ENCODE measurements at regions not wholly inside any gene's neighbourhood (a gene's known extent, or its start where the extent isn't known, plus 50 kb on each side); places are given as distances from the start of the nearest gene placed in this dataset.

DNA sequence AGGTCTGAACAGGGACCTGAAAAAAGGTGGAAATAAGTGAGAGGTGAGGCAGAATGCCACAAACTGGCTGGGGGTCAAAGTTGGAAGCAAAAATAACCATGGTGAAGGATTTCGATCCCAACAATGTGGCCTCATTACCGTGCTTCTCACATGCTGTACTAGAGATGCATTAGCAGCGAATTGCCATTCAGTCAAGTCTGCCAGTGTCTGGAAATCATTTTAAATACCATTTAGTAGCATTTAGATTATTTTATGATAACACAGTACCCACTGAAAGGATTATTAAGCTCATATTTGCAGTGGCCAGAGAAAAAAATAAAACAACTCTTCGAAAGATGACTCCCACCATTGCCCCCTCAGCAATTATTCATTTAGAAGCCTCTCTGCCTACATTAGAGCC lies 294.6 kb upstream of the SLC24A2 start:
- no peak overlapping the region for H3K4me3 ChIP-seq (ENCODE audit: low read length in 2 of 2)
- no peak overlapping the region for H3K9ac ChIP-seq (ENCODE audit: low read length in 2 of 2)
- no peaks in the 10 kb centered on the region for H3K9me3 ChIP-seq (ENCODE audit: control insufficient read depth in 2 of 2, low read length in 2 of 2)
- H3K4me1 ChIP-seq (ENCODE audit: control insufficient read depth, insufficient read depth, low read length): no peaks in the 10 kb centered on the region
- H3K27ac ChIP-seq (ENCODE audit: low read length): no peak overlapping the region
- H3K27me3 ChIP-seq (ENCODE audit: control insufficient read depth in 1 of 2, insufficient read depth in 2 of 2, low read length in 2 of 2): no peaks in the 10 kb centered on the region
- no peaks in the 10 kb centered on the region for H3K36me3 ChIP-seq (ENCODE audit: control insufficient read depth in 2 of 2, insufficient read depth in 2 of 2, low read length in 2 of 2)

DNA sequence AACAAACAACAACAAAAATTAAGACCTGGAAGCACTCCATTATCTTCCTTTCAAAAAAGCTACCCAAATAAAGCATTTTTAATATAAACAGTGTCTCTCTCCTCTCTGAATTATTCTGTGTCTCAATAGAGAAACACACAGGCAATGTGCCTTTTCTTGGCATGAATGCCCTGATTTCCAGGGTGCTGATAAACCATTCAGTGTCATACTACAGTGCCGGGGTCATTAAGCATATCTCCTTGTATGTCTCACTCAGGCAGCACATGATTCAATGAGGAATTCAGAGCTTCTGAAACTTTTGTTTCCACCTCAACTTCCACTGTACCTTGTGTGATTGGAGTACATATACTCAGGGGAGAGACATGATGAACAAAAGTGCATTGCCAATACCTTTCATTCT lies 294.0 kb upstream of the SLC24A2 start:
- H3K4me1 ChIP-seq (ENCODE audit: control insufficient read depth, insufficient read depth, low read length): no peaks in the 10 kb centered on the region
- H3K9ac ChIP-seq (ENCODE audit: low read length in 2 of 2): no peak overlapping the region
- H3K27me3 ChIP-seq (ENCODE audit: control insufficient read depth in 1 of 2, insufficient read depth in 2 of 2, low read length in 2 of 2): no peaks in the 10 kb centered on the region
- no peaks in the 10 kb centered on the region for H3K9me3 ChIP-seq (ENCODE audit: control insufficient read depth in 2 of 2, low read length in 2 of 2)
- H3K4me3 ChIP-seq (ENCODE audit: low read length in 2 of 2): no peak overlapping the region
- H3K36me3 ChIP-seq (ENCODE audit: control insufficient read depth in 2 of 2, insufficient read depth in 2 of 2, low read length in 2 of 2): no peaks in the 10 kb centered on the region
- H3K27ac ChIP-seq (ENCODE audit: low read length): no peak overlapping the region

DNA sequence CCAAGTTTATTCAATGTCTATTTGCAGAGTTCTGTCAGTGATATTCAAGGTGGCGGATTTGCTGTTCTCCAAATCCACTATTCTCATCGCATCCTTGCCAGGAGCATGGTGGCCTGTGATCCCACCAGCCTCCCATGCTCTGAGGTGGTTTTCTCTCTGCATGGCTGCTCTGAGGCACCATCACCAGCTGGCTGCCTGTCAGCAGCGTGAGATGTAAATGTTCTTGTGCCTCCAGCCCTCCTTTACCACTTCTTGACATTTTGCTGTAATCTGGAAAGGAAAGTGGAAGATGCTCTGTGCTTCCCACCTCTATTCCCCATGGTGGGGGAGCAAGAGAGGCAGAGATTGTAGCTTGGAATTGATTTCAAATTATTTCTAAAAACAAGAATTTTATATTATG lies 293.6 kb upstream of the SLC24A2 start:
- Histone ChIP-seq H3K9ac (ENCODE audit: low read length in 2 of 2) (no peak overlapping the region), H3K4me1 (ENCODE audit: control insufficient read depth, insufficient read depth, low read length) (no peaks in the 10 kb centered on the region), H3K27me3 (ENCODE audit: control insufficient read depth in 1 of 2, insufficient read depth in 2 of 2, low read length in 2 of 2) (no peaks in the 10 kb centered on the region), H3K36me3 (ENCODE audit: control insufficient read depth in 2 of 2, insufficient read depth in 2 of 2, low read length in 2 of 2) (no peaks in the 10 kb centered on the region), H3K4me3 (ENCODE audit: low read length in 2 of 2) (no peak overlapping the region), H3K9me3 (ENCODE audit: control insufficient read depth in 2 of 2, low read length in 2 of 2) (no peaks in the 10 kb centered on the region), H3K27ac (ENCODE audit: low read length) (no peak overlapping the region)

DNA sequence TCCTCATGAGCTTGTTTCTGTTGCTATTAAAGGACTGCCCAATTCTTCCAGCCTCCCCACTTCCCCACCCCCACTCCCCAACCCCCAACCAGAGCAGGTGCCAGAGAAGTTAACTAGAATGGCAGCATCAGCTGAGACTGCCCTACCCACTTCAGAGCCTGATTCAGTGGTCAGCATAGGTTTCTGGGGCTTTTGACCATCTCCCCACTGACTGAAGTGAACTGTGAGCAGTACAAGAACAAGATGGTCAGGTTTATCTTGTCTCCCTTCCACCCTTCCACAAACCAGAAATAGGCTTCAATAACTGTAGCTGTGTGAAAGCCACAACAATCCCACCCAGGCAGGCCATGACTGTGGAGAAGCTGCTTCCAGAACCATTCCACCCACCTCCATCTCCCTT lies 289.4 kb upstream of the SLC24A2 start:
- no peaks in the 10 kb centered on the region for H3K36me3 ChIP-seq (ENCODE audit: control insufficient read depth in 2 of 2, insufficient read depth in 2 of 2, low read length in 2 of 2)
- H3K27ac ChIP-seq (ENCODE audit: low read length): no peak overlapping the region
- no peaks in the 10 kb centered on the region for H3K4me1 ChIP-seq (ENCODE audit: control insufficient read depth, insufficient read depth, low read length)
- no peak overlapping the region for H3K4me3 ChIP-seq (ENCODE audit: low read length in 2 of 2)
- H3K27me3 ChIP-seq (ENCODE audit: control insufficient read depth in 1 of 2, insufficient read depth in 2 of 2, low read length in 2 of 2): no peaks in the 10 kb centered on the region
- H3K9me3 ChIP-seq (ENCODE audit: control insufficient read depth in 2 of 2, low read length in 2 of 2): no peaks in the 10 kb centered on the region
- H3K9ac ChIP-seq (ENCODE audit: low read length in 2 of 2): no peak overlapping the region

DNA sequence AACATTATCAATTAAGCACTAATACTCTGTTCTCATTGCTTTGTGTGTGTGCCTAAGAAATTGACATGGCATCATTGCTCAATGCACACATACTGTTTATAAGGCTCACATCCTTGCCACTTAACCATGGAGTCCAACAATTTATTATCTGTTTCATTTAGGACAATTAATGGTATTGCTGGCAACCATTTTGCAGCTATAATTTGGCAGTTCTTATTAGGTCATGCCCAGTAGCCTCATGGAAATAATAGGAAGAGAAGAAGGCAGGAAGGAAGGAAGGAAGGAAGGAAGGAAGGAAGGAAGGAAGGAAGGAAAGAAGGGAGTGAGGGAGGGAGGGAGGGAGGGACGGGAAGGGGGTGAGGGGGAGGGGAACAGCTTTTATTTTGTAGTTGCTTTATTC lies 285.5 kb upstream of the SLC24A2 start:
- Histone ChIP-seq H3K9me3 (ENCODE audit: control insufficient read depth in 2 of 2, low read length in 2 of 2) (no peaks in the 10 kb centered on the region), H3K9ac (ENCODE audit: low read length in 2 of 2) (no peak overlapping the region), H3K4me1 (ENCODE audit: control insufficient read depth, insufficient read depth, low read length) (no peaks in the 10 kb centered on the region), H3K4me3 (ENCODE audit: low read length in 2 of 2) (no peak overlapping the region), H3K27me3 (ENCODE audit: control insufficient read depth in 1 of 2, insufficient read depth in 2 of 2, low read length in 2 of 2) (no peaks in the 10 kb centered on the region), H3K27ac (ENCODE audit: low read length) (no peak overlapping the region), H3K36me3 (ENCODE audit: control insufficient read depth in 2 of 2, insufficient read depth in 2 of 2, low read length in 2 of 2) (no peaks in the 10 kb centered on the region)

DNA sequence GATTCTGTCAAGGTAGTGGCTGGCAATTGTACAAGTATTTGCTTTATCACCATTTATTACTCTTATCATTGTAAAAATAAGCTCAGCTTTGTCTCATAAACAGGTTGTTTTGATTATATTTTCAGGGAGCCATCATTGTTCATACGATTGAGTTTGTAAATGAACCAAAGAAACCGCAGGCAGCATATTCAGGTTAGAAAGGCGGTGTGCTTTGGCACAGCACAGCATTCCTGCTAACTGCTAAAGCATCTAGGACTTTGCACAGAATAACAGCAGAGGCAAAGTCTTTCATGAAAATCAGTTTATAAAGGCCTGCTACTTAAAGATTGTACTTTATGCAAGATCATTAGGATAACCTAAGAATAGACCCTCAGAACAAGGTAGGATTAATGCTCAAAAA lies 281.5 kb upstream of the SLC24A2 start:
- Histone ChIP-seq H3K36me3 (ENCODE audit: control insufficient read depth in 2 of 2, insufficient read depth in 2 of 2, low read length in 2 of 2) (no peaks in the 10 kb centered on the region), H3K27ac (ENCODE audit: low read length) (no peak overlapping the region), H3K27me3 (ENCODE audit: control insufficient read depth in 1 of 2, insufficient read depth in 2 of 2, low read length in 2 of 2) (no peaks in the 10 kb centered on the region), H3K9me3 (ENCODE audit: control insufficient read depth in 2 of 2, low read length in 2 of 2) (no peaks in the 10 kb centered on the region), H3K9ac (ENCODE audit: low read length in 2 of 2) (no peak overlapping the region), H3K4me3 (ENCODE audit: low read length in 2 of 2) (no peak overlapping the region), H3K4me1 (ENCODE audit: control insufficient read depth, insufficient read depth, low read length) (no peaks in the 10 kb centered on the region)

DNA sequence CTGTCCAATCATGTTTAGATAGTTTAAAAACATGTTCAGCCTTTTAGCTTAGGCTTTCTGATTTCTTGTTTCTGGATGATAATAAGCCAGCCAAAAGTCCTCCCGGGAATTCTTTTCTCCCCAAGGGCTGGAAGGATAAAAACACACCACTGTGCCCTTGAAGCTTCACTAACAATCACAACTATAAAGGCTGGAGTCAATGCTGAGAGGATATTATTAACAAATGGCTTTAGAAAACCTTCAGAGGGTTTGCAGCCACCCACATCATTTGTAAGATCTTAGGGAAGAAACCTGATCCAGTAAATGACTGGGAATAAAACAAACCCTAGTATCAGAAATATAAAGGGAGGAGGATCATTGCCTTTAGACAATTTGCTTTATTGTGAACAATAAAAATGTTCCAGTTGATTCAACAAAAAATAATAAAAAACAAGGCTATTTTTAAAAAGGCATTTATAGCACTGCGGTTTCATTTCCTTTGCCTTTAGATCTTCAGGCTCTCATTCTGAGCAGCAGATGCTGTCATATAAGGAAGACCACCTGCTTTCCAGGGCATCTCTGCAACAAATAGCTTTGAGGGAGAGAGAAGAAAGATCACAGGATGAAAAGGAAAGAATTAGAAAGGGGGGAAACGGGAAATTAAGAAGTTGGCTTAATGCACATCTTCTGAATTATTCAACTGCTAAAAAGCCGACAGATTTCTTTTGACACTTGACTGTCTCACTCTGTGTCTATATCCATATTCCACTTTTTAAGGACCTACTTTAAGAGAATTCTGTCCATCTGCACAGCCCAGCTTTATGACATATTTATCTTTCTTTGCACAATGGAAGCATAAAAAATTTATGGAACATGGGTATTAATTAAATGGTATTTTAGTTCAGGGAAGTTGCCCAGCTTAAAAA lies 277.2 kb upstream of the SLC24A2 start:
- H3K9ac ChIP-seq (ENCODE audit: low read length in 2 of 2): no peak overlapping the region
- no peaks in the 10 kb centered on the region for H3K4me1 ChIP-seq (ENCODE audit: control insufficient read depth, insufficient read depth, low read length)
- no peak overlapping the region for H3K27ac ChIP-seq (ENCODE audit: low read length)
- no peaks in the 10 kb centered on the region for H3K9me3 ChIP-seq (ENCODE audit: control insufficient read depth in 2 of 2, low read length in 2 of 2)
- no peaks in the 10 kb centered on the region for H3K36me3 ChIP-seq (ENCODE audit: control insufficient read depth in 2 of 2, insufficient read depth in 2 of 2, low read length in 2 of 2)
- H3K4me3 ChIP-seq (ENCODE audit: low read length in 2 of 2): no peak overlapping the region
- no peaks in the 10 kb centered on the region for H3K27me3 ChIP-seq (ENCODE audit: control insufficient read depth in 1 of 2, insufficient read depth in 2 of 2, low read length in 2 of 2)

DNA sequence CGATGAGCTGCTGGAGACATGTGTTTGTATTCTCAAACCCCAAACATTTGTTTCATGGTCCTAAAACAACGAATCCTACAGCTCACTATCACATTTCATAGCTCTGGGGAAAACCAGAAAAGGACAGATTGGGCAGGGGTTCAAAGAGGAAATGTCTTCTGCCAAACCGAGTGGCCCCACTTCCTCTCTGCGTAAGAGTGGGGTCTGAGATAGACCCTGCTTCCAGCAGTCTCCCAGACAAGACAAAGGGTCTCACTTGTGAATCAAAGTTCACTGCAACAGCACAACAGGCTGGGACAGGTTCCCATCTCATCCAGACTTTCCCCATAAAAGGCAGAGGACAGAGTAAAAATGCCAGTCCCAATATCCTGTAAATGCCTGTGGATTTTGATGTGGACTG lies 276.2 kb upstream of the SLC24A2 start:
- no peaks in the 10 kb centered on the region for H3K9me3 ChIP-seq (ENCODE audit: control insufficient read depth in 2 of 2, low read length in 2 of 2)
- no peak overlapping the region for H3K27ac ChIP-seq (ENCODE audit: low read length)
- no peak overlapping the region for H3K4me3 ChIP-seq (ENCODE audit: low read length in 2 of 2)
- no peaks in the 10 kb centered on the region for H3K27me3 ChIP-seq (ENCODE audit: control insufficient read depth in 1 of 2, insufficient read depth in 2 of 2, low read length in 2 of 2)
- H3K4me1 ChIP-seq (ENCODE audit: control insufficient read depth, insufficient read depth, low read length): no peaks in the 10 kb centered on the region
- no peak overlapping the region for H3K9ac ChIP-seq (ENCODE audit: low read length in 2 of 2)
- no peaks in the 10 kb centered on the region for H3K36me3 ChIP-seq (ENCODE audit: control insufficient read depth in 2 of 2, insufficient read depth in 2 of 2, low read length in 2 of 2)

DNA sequence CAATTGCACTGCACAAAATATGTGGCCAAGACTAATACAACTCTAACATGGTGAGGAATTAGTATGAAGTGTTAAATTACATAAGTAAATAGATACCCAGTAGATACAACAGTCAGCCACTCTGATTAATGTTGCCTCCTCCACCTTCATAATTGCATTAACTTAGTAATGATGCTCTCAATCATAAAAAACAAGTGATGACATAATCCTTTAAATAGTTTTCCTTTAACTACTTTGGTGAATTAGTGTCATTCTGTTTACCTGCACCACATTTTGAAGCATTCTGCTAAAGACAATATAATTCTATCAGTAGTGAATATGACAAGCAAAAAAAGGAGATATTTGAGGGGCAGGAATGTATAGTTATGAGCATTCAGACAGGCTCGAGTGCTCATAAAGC lies 265.9 kb upstream of the SLC24A2 start:
- Histone ChIP-seq H3K27ac (ENCODE audit: low read length) (no peak overlapping the region), H3K9me3 (ENCODE audit: control insufficient read depth in 2 of 2, low read length in 2 of 2) (no peaks in the 10 kb centered on the region), H3K4me3 (ENCODE audit: low read length in 2 of 2) (no peak overlapping the region), H3K36me3 (ENCODE audit: control insufficient read depth in 2 of 2, insufficient read depth in 2 of 2, low read length in 2 of 2) (no peaks in the 10 kb centered on the region), H3K9ac (ENCODE audit: low read length in 2 of 2) (no peak overlapping the region), H3K27me3 (ENCODE audit: control insufficient read depth in 1 of 2, insufficient read depth in 2 of 2, low read length in 2 of 2) (no peaks in the 10 kb centered on the region), H3K4me1 (ENCODE audit: control insufficient read depth, insufficient read depth, low read length) (no peaks in the 10 kb centered on the region)

DNA sequence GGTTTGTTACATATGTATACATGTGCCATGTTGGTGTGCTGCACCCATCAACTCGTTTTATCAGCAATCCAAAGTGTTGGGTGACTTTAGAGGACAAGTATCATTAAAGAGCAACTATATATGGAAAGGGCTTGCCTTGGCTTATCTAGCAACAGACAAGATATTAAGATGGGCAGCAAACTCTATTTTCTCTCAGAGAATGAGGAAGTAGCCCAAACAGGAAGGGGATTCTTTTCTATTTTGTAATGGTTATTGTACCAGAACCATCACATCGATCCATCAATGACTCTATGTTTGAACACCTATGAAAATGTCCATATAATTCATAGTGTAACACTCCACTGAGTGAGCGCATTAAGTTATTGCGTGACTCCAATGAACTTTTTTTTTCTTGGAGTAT lies 260.1 kb upstream of the SLC24A2 start:
- no peak overlapping the region for H3K4me3 ChIP-seq (ENCODE audit: low read length in 2 of 2)
- H3K9me3 ChIP-seq (ENCODE audit: control insufficient read depth in 2 of 2, low read length in 2 of 2): no peaks in the 10 kb centered on the region
- no peak overlapping the region for H3K9ac ChIP-seq (ENCODE audit: low read length in 2 of 2)
- H3K4me1 ChIP-seq (ENCODE audit: control insufficient read depth, insufficient read depth, low read length): no peaks in the 10 kb centered on the region
- H3K27ac ChIP-seq (ENCODE audit: low read length): no peak overlapping the region
- H3K27me3 ChIP-seq (ENCODE audit: control insufficient read depth in 1 of 2, insufficient read depth in 2 of 2, low read length in 2 of 2): no peaks in the 10 kb centered on the region
- H3K36me3 ChIP-seq (ENCODE audit: control insufficient read depth in 2 of 2, insufficient read depth in 2 of 2, low read length in 2 of 2): no peaks in the 10 kb centered on the region

DNA sequence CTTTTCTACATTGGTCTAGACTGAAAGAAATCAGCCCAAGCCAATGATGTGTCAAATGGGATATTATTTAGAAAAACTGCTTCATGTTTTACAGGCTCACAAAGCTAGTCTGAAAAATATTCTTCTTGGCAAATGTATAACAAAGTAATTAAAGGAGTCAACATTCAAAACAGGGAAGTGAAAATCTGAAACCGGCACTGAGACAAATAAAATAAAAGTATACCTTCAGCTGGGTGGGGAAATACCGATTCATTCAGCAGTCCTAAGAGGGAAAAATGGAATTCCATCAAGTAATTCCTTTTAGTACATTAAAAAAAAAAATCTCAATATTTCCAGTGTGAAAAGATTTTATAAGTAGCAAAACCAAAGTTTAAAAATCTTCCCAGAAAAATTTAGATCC lies 259.6 kb upstream of the SLC24A2 start:
- no peaks in the 10 kb centered on the region for H3K9me3 ChIP-seq (ENCODE audit: control insufficient read depth in 2 of 2, low read length in 2 of 2)
- H3K4me3 ChIP-seq (ENCODE audit: low read length in 2 of 2): no peak overlapping the region
- no peak overlapping the region for H3K9ac ChIP-seq (ENCODE audit: low read length in 2 of 2)

More for the DNA sequence above, 259.6 kb upstream of the SLC24A2 start:
- Histone ChIP-seq H3K27ac (ENCODE audit: low read length) (no peak overlapping the region), H3K36me3 (ENCODE audit: control insufficient read depth in 2 of 2, insufficient read depth in 2 of 2, low read length in 2 of 2) (no peaks in the 10 kb centered on the region), H3K4me1 (ENCODE audit: control insufficient read depth, insufficient read depth, low read length) (no peaks in the 10 kb centered on the region), H3K27me3 (ENCODE audit: control insufficient read depth in 1 of 2, insufficient read depth in 2 of 2, low read length in 2 of 2) (no peaks in the 10 kb centered on the region)

Measured in stomach smooth muscle (tissue), 2 donors.